Keratinocyte (primary cell): ENCODE measurements at regions not wholly inside any gene's neighbourhood (a gene's known extent, or its start where the extent isn't known, plus 50 kb on each side); places are given as distances from the start of the nearest gene placed in this dataset.

ENCODE experiments used
- DNase-seq: peaks from one replicate; pipeline ENCODE4 v3.0.0-alpha.2; 2011; ENCODE audit warnings: low read depth, missing footprints, low spot score
- FAIRE-seq: peaks from 2 replicates; lab custom pipeline; 2011; peaks lifted over from hg19 to GRCh38; lab: Jason Lieb, UNC
- H2AFZ ChIP-seq: 2 replicates; pipeline ENCODE4 v1.6.0; 2012; ENCODE audit warnings: low read length, control low read depth, inconsistent platforms; ENCODE audit not compliant: control insufficient read depth
- H3K27ac ChIP-seq: 2 replicates; pipeline ENCODE4 v1.5.1; 2011; ENCODE audit warnings: low read length; ENCODE audit not compliant: control insufficient read depth, insufficient read depth
- H3K27me3 ChIP-seq: 3 replicates; pipeline ENCODE4 v1.6.0; 2011; ENCODE audit warnings: low read length; ENCODE audit not compliant: control insufficient read depth, insufficient read depth; ENCODE audit errors: extremely low read depth
- H3K36me3 ChIP-seq, 2 experiments: 2 replicates in 1 of 2; 3 replicates in 1 of 2; pipeline ENCODE4 v1.5.1; 2011; ENCODE audit warnings: low read length in 2 of 2, mild to moderate bottlenecking in 1 of 2; ENCODE audit not compliant: control insufficient read depth in 2 of 2, insufficient read depth in 2 of 2; ENCODE audit errors: extremely low read depth in 1 of 2
- H3K4me1 ChIP-seq: 3 replicates; pipeline ENCODE4 v1.5.1; 2011; ENCODE audit warnings: low read length; ENCODE audit not compliant: control insufficient read depth, insufficient read depth; ENCODE audit errors: extremely low read depth
- H3K4me2 ChIP-seq: 3 replicates; pipeline ENCODE4 v1.6.0; 2011; ENCODE audit warnings: low read depth, low read length; ENCODE audit not compliant: control insufficient read depth, insufficient read depth; ENCODE audit errors: extremely low read depth
- H3K4me3 ChIP-seq, 3 experiments: fragments of 200-600 bp in 1 of 3; sonication (generic) in 1 of 3; 2 replicates in 2 of 3; 3 replicates in 1 of 3; pipeline ENCODE4 v1.5.1; 2011 to 2016; ENCODE audit warnings: low read length in 3 of 3, mild to moderate bottlenecking in 3 of 3, control low read depth in 2 of 3, inconsistent platforms in 1 of 3, low read depth in 1 of 3, mixed read lengths in 1 of 3, mixed run types in 1 of 3, moderate library complexity in 1 of 3; ENCODE audit not compliant: control insufficient read depth in 2 of 3, insufficient read depth in 2 of 3; ENCODE audit errors: extremely low read depth in 1 of 3
- H3K79me2 ChIP-seq: 2 replicates; pipeline ENCODE4 v1.6.0; 2012; ENCODE audit warnings: low read length; ENCODE audit not compliant: control insufficient read depth, insufficient read depth
- H3K9ac ChIP-seq: 3 replicates; pipeline ENCODE4 v1.6.0; 2011; ENCODE audit warnings: low read length; ENCODE audit not compliant: control insufficient read depth, insufficient read depth; ENCODE audit errors: extremely low read depth
- H3K9me1 ChIP-seq: 3 replicates; pipeline ENCODE4 v1.6.0; 2011; ENCODE audit warnings: low read length; ENCODE audit not compliant: control insufficient read depth, insufficient read depth; ENCODE audit errors: extremely low read depth
- H3K9me3 ChIP-seq: 2 replicates; pipeline ENCODE4 v1.5.1; 2012; ENCODE audit warnings: low read depth, low read length; ENCODE audit not compliant: control insufficient read depth
- H4K20me1 ChIP-seq: 3 replicates; pipeline ENCODE4 v1.6.0; 2011; ENCODE audit warnings: low read length; ENCODE audit not compliant: control insufficient read depth, insufficient read depth; ENCODE audit errors: extremely low read depth
- EZH2 ChIP-seq: IDR thresholded peaks from one replicate; pipeline ENCODE4 v1.6.1; 2012; ENCODE audit warnings: inconsistent platforms, mild to moderate bottlenecking, low read length, moderate library complexity
- dilution Hi-C: fragments of 300-500 bp; cut with MboI; formaldehyde crosslinking; loops from one replicate; pipeline ENCODE4 v1.7.0; 2020; ENCODE audit warnings: low sequenced_read_pairs; ENCODE audit not compliant: extremely low pct_ligation_motif_present
- TF ChIP-seq, protein P1 (sequence below), 3 experiments: IDR thresholded peaks in 1 of 3; conservative IDR thresholded peaks in 1 of 3; optimal IDR thresholded peaks in 1 of 3; 2 replicates in 2 of 3; 3 replicates in 1 of 3; pipeline versions ENCODE3 to v1.5.1; 2011; ENCODE audit warnings: low read length in 3 of 3, mild to moderate bottlenecking in 3 of 3, moderate library complexity in 2 of 3, control low read depth in 1 of 3, inconsistent platforms in 1 of 3; ENCODE audit not compliant: insufficient read depth in 2 of 3; ENCODE audit errors: extremely low read depth in 1 of 3

DNA sequence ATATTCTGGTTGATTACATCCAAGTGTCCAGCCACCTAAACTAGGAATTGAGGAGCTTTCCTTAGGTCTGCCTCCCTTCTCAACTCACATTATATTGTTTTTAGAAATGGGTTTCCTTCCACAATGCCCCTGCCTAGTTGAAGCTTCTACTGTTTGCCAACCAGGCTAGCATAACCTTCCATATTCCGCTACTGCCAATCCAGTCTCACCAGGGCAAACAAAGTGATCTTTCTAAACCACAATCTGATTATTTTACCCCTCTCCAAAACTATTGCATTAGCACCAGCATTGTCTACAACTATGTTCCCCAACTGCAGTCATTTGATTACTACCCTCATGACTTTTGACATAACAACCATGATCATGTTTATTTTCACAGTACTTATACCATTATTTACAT, 115.8 kb upstream of the RASEF start:
- no peak for DNase-seq
- H3K9me1 ChIP-seq: no peaks in the 10 kb centered on the region
- TF ChIP-seq, protein P1, sequence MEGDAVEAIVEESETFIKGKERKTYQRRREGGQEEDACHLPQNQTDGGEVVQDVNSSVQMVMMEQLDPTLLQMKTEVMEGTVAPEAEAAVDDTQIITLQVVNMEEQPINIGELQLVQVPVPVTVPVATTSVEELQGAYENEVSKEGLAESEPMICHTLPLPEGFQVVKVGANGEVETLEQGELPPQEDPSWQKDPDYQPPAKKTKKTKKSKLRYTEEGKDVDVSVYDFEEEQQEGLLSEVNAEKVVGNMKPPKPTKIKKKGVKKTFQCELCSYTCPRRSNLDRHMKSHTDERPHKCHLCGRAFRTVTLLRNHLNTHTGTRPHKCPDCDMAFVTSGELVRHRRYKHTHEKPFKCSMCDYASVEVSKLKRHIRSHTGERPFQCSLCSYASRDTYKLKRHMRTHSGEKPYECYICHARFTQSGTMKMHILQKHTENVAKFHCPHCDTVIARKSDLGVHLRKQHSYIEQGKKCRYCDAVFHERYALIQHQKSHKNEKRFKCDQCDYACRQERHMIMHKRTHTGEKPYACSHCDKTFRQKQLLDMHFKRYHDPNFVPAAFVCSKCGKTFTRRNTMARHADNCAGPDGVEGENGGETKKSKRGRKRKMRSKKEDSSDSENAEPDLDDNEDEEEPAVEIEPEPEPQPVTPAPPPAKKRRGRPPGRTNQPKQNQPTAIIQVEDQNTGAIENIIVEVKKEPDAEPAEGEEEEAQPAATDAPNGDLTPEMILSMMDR (optimal IDR thresholded peaks at IDR 0.05 in 1 of 3, IDR thresholded peaks at IDR 0.05 in 1 of 3, conservative IDR thresholded peaks at IDR 0.05 in 1 of 3; ENCODE audit: extremely low read depth in 1 of 3, insufficient read depth in 2 of 3, low read length in 3 of 3): no peak
- no peak for FAIRE-seq
- no peaks in the 10 kb centered on the region for H3K9me3 ChIP-seq
- no peaks in the 10 kb centered on the region for H4K20me1 ChIP-seq
- dilution Hi-C loops: no loop called here
- no peak overlapping the region for H3K4me3 ChIP-seq
- H3K27me3 ChIP-seq: no peaks in the 10 kb centered on the region
- no peak overlapping the region for H3K27ac ChIP-seq
- no peak overlapping the region for H2AFZ ChIP-seq
- no peak overlapping the region for H3K4me2 ChIP-seq
- no peaks in the 10 kb centered on the region for H3K79me2 ChIP-seq
- H3K4me1 ChIP-seq: no peaks in the 10 kb centered on the region
- no peaks in the 10 kb centered on the region for H3K36me3 ChIP-seq
- no peak overlapping the region for H3K9ac ChIP-seq

DNA sequence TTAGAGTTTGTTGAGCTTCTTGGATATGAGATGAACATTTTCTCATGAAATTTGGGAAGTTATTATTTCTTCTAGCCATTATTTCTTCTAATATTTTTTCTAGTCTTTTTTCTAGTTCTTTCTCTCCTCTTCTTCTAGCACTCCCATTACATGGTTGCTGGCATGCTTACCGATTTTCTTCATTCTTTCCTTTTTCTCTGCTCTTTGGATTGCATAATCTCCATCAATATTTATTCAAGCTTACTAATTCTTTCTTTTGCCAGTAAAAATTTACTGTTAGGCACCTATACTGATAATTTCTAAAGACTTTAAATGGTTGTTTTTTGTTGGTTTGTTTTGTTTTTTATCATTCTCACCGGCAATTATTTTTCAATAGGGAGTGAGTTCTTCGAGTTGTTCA, 114.8 kb upstream of the RASEF start:
- TF ChIP-seq EZH2: no peak
- Histone ChIP-seq H4K20me1 (no peaks in the 10 kb centered on the region), H3K9me3 (no peaks in the 10 kb centered on the region), H3K4me3 (no peak overlapping the region), H3K27ac (no peak overlapping the region), H3K4me1 (no peaks in the 10 kb centered on the region), H3K9ac (no peak overlapping the region), H2AFZ (no peak overlapping the region), H3K79me2 (no peaks in the 10 kb centered on the region), H3K9me1 (no peaks in the 10 kb centered on the region), H3K4me2 (no peak overlapping the region), H3K27me3 (no peaks in the 10 kb centered on the region), H3K36me3 (no peaks in the 10 kb centered on the region)
- dilution Hi-C loops: no loop called here
- DNase-seq (no peak), FAIRE-seq (no peak)

DNA sequence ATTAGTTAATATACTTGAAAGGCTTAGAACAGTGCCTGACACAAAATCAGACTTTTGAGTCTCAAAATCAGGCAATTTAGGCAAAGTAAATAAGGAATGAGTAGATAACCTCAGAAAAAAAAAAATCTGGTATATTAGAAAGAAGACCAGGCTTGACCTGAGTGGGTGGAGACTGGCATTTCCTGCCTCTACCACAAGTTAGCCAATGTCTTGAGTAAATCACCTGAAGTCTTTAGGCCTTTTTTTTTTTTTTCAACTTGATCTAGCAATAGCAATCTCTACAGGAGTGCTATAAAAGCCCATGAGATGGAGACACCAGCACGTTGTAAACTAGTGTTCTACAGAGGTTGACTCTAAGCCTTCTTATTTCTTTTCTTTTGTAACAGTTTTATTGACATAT, 104.2 kb upstream of the RASEF start:
- no peak overlapping the region for H3K4me3 ChIP-seq
- dilution Hi-C loops: no loop called here
- TF ChIP-seq EZH2: no peak
- TF ChIP-seq, protein P1 (optimal IDR thresholded peaks at IDR 0.05 in 1 of 3, IDR thresholded peaks at IDR 0.05 in 1 of 3, conservative IDR thresholded peaks at IDR 0.05 in 1 of 3; ENCODE audit: extremely low read depth in 1 of 3, insufficient read depth in 2 of 3, low read length in 3 of 3): no peak
- H3K27ac ChIP-seq: no peak overlapping the region
- FAIRE-seq (no peak), DNase-seq (no peak)
- no peak overlapping the region for H3K9ac ChIP-seq
- H2AFZ ChIP-seq: no peak overlapping the region
- no peaks in the 10 kb centered on the region for H4K20me1 ChIP-seq
- no peaks in the 10 kb centered on the region for H3K36me3 ChIP-seq
- H3K27me3 ChIP-seq: no peaks in the 10 kb centered on the region
- H3K4me1 ChIP-seq: peaks cover 13% of the 10 kb centered on the region
- H3K9me3 ChIP-seq: no peaks in the 10 kb centered on the region
- H3K9me1 ChIP-seq: no peaks in the 10 kb centered on the region
- no peaks in the 10 kb centered on the region for H3K79me2 ChIP-seq
- no peak overlapping the region for H3K4me2 ChIP-seq
